HepG2 (cell line): ENCODE measurements at regions not wholly inside any gene's neighbourhood (a gene's known extent, or its start where the extent isn't known, plus 50 kb on each side); places are given as distances from the start of the nearest gene placed in this dataset.

Experiments used
- ERF ChIP-seq: IDR thresholded peaks from 2 replicates; pipeline ENCODE4 v1.6.1; 2018; ENCODE audit warnings: missing biosample characterization, missing genetic modification reagents
- FOSL2 ChIP-seq: sonication (generic); formaldehyde crosslinking; IDR thresholded peaks from 2 replicates; pipeline ENCODE4 v1.4.0; 2020; ENCODE audit warnings: missing genetic modification reagents
- GATAD2A ChIP-seq: IDR thresholded peaks from 2 replicates; pipeline ENCODE4 v1.6.1; 2016
- KLF11 ChIP-seq: IDR thresholded peaks from 2 replicates; pipeline ENCODE4 v1.6.1; 2016; ENCODE audit warnings: missing compliant biosample characterization
- MBNL3 ChIP-seq: fragments of 250-450 bp; sonication (Bioruptor Pico); conservative IDR thresholded peaks from 2 replicates; pipeline ENCODE4 v1.8.0; 2022; ENCODE audit warnings: mild to moderate bottlenecking, inconsistent platforms
- NCOA1 ChIP-seq: sonication (generic); formaldehyde crosslinking; IDR thresholded peaks from 2 replicates; pipeline ENCODE4 v1.9.0; 2021; ENCODE audit warnings: missing genetic modification reagents
- NKX3-1 ChIP-seq: sonication (generic); formaldehyde crosslinking; IDR thresholded peaks from 2 replicates; pipeline ENCODE4 v1.5.0; 2020; ENCODE audit warnings: missing genetic modification reagents
- NR2F6 ChIP-seq, 2 experiments: IDR thresholded peaks; 2 replicates each; pipeline ENCODE4 v1.6.1; 2016; ENCODE audit warnings: antibody characterized with exemption in 1 of 2, mild to moderate bottlenecking in 1 of 2
- REST ChIP-seq, 2 experiments: IDR thresholded peaks; 2 replicates each; pipeline ENCODE4 v1.6.1; 2011 to 2012; ENCODE audit warnings: low read length in 2 of 2, borderline replicate concordance in 1 of 2, low read depth in 1 of 2, mild to moderate bottlenecking in 1 of 2, moderate library complexity in 1 of 2
- RNF219 ChIP-seq: sonication (generic); formaldehyde crosslinking; IDR thresholded peaks from 2 replicates; pipeline ENCODE4 v1.5.0; 2020; ENCODE audit warnings: mild to moderate bottlenecking, missing genetic modification reagents
- SOX13 ChIP-seq, 3 experiments: fragments of 450-650 bp in 1 of 3; sonication (generic) in 1 of 3; formaldehyde crosslinking in 1 of 3; IDR thresholded peaks in 2 of 3; conservative IDR thresholded peaks in 1 of 3; 2 replicates each; pipeline versions ENCODE4 v1.5.0 to v1.6.1; 2016 to 2020; ENCODE audit warnings: antibody characterized with exemption in 1 of 3, mild to moderate bottlenecking in 1 of 3, missing compliant biosample characterization in 1 of 3, missing genetic modification reagents in 1 of 3, moderate library complexity in 1 of 3
- ZBTB34 ChIP-seq: sonication (generic); formaldehyde crosslinking; IDR thresholded peaks from 2 replicates; pipeline ENCODE4 v1.8.0; 2022; ENCODE audit warnings: mild to moderate bottlenecking, missing genetic modification reagents
- ZBTB39 ChIP-seq: sonication (generic); formaldehyde crosslinking; IDR thresholded peaks from 2 replicates; pipeline ENCODE4 v1.5.0; 2020; ENCODE audit warnings: missing genetic modification reagents
- ZBTB8A ChIP-seq: sonication (generic); formaldehyde crosslinking; IDR thresholded peaks from 2 replicates; pipeline ENCODE4 v1.4.0; 2020; ENCODE audit warnings: mild to moderate bottlenecking, low read depth, missing genetic modification reagents, borderline replicate concordance
- ZFP36L1 ChIP-seq: sonication (generic); formaldehyde crosslinking; IDR thresholded peaks from 2 replicates; pipeline ENCODE4 v1.8.0; 2022; ENCODE audit warnings: mild to moderate bottlenecking, missing genetic modification reagents, moderate library complexity
- ZFX ChIP-seq: sonication (generic); formaldehyde crosslinking; IDR thresholded peaks from 2 replicates; pipeline ENCODE4 v1.4.0; 2020; ENCODE audit warnings: mild to moderate bottlenecking, low read depth, missing genetic modification reagents, moderate library complexity
- ZNF547 ChIP-seq: sonication (generic); formaldehyde crosslinking; IDR thresholded peaks from 2 replicates; pipeline ENCODE4 v1.5.1; 2020; ENCODE audit warnings: mild to moderate bottlenecking, missing genetic modification reagents
- ZNF619 ChIP-seq: sonication (generic); formaldehyde crosslinking; IDR thresholded peaks from 2 replicates; pipeline ENCODE4 v1.4.0; 2020; ENCODE audit warnings: mild to moderate bottlenecking, missing genetic modification reagents
- ZSCAN22 ChIP-seq: sonication (generic); formaldehyde crosslinking; IDR thresholded peaks from 2 replicates; pipeline ENCODE4 v1.4.0; 2020; ENCODE audit warnings: mild to moderate bottlenecking, missing genetic modification reagents

GRCh38 chr15:53384417-53384816 lies 375.0 kb downstream of the WDR72 start (continued):
- TF ChIP-seq ZFX (CRISPR knock-in tag) (no peak), NCOA1 (CRISPR knock-in tag) (no peak), GATAD2A (CRISPR knock-in tag) (peak; percentile 59; the same call in 1 of the 2 replicates), ZBTB34 (CRISPR knock-in tag) (no peak), RNF219 (CRISPR knock-in tag) (0 out of 2 replicates have a peak, but pooled peaks have one; percentile 48), KLF11 (CRISPR knock-in tag) (no peak), ZNF619 (CRISPR knock-in tag) (no peak), ZFP36L1 (CRISPR knock-in tag) (no peak), NKX3-1 (no peak), ERF (peak; percentile 49; the same call in 1 of the 2 replicates), NR2F6 (IDR thresholded peaks at IDR 0.05) (no peak), NR2F6 (CRISPR knock-in tag; IDR thresholded peaks at IDR 0.05) (0 out of 2 replicates have a peak, but pooled peaks have one; percentile 24), ZBTB39 (no peak), ZNF547 (CRISPR knock-in tag) (no peak), ZSCAN22 (CRISPR knock-in tag) (no peak), SOX13 (IDR thresholded peaks at IDR 0.05) (no peak), SOX13 (CRISPR knock-in tag; conservative IDR thresholded peaks at IDR 0.05 in 1 of 2, IDR thresholded peaks at IDR 0.05 in 1 of 2) (peak in 1 of 2 experiments; percentile 36; a peak in 1 of 4 replicates), MBNL3 (CRISPR knock-in tag) (no peak), REST (IDR thresholded peaks at IDR 0.05; ENCODE audit: borderline replicate concordance in 1 of 2, low read depth in 1 of 2, low read length in 2 of 2) (no peak), FOSL2 (CRISPR knock-in tag) (peak; percentile 55), ZBTB8A (CRISPR knock-in tag) (no peak)
